A673 (cell line): ENCODE measurements at regions not wholly inside any gene's neighbourhood (a gene's known extent, or its start where the extent isn't known, plus 50 kb on each side); places are given as distances from the start of the nearest gene placed in this dataset.

Experiments
- EZH2 ChIP-seq: fragments of 200-600 bp; sonication (generic); IDR thresholded peaks from 2 replicates; pipeline ENCODE4 v1.6.1; 2017; ENCODE audit warnings: borderline replicate concordance, low read depth, mild to moderate bottlenecking, mixed read lengths, antibody characterized with exemption, low read length; ENCODE audit not compliant: poor library complexity, severe bottlenecking
- TF ChIP-seq, protein P1 (sequence below): fragments of 300-800, 200-600 bp; sonication (generic); conservative IDR thresholded peaks from 2 replicates; pipeline ENCODE4 v1.5.1; 2017; ENCODE audit warnings: low read depth, mild to moderate bottlenecking, antibody characterized with exemption, low read length, moderate library complexity, mixed read lengths

DNA sequence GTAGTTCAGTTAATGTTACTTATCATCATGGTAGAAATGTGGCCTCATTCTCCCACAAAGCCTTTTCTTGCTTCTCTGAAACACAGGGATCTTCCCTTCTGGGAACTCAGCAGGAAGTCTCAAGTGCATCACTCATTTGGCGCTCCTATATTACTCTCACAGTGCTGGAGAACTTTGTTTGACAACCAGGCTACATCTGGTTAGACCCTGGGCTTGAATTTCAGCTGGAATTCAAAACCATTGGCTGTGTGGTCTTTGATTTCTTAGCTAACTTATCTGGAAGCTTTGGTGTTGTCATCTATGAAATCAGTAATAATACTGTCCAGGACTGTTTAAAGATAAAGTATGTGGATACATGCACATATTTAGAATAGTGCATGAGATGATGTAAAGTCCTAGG, 1777.1 kb downstream of the MAT2B start:
- TF ChIP-seq, protein P1, sequence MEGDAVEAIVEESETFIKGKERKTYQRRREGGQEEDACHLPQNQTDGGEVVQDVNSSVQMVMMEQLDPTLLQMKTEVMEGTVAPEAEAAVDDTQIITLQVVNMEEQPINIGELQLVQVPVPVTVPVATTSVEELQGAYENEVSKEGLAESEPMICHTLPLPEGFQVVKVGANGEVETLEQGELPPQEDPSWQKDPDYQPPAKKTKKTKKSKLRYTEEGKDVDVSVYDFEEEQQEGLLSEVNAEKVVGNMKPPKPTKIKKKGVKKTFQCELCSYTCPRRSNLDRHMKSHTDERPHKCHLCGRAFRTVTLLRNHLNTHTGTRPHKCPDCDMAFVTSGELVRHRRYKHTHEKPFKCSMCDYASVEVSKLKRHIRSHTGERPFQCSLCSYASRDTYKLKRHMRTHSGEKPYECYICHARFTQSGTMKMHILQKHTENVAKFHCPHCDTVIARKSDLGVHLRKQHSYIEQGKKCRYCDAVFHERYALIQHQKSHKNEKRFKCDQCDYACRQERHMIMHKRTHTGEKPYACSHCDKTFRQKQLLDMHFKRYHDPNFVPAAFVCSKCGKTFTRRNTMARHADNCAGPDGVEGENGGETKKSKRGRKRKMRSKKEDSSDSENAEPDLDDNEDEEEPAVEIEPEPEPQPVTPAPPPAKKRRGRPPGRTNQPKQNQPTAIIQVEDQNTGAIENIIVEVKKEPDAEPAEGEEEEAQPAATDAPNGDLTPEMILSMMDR = no peak
- no peak for TF ChIP-seq EZH2
